Right atrium auricular region (tissue), 2 donors: ENCODE measurements at regions not wholly inside any gene's neighbourhood (a gene's known extent, or its start where the extent isn't known, plus 50 kb on each side); places are given as distances from the start of the nearest gene placed in this dataset.
"Not testable (repeated sequence)": the region's sequence is repeated elsewhere in the genome, so short reads cannot be mapped to it uniquely, and the experiment has no call there.

Experiments
- DNase-seq: peaks from one replicate; pipeline ENCODE4 v3.0.0-alpha.2; 2019; ENCODE audit warnings: low spot score
- H3K27ac ChIP-seq, 2 donors: fragments of 200-600 bp; sonication (generic); 1 replicate in 1 of 2; 2 replicates in 1 of 2; pipeline ENCODE4 v1.5.1; 2016 to 2019
- H3K27me3 ChIP-seq, 2 donors: fragments of 200-600 bp; sonication (generic); one replicate each; pipeline versions ENCODE4 v1.5.1 to v1.6.0; 2017 to 2019
- H3K36me3 ChIP-seq: fragments of 200-600 bp; sonication (generic); one replicate; pipeline ENCODE4 v1.5.1; 2016
- H3K4me1 ChIP-seq, 2 donors: fragments of 200-600 bp; sonication (generic); one replicate each; pipeline versions ENCODE4 v1.5.1 to v1.6.0; 2017 to 2019
- H3K4me3 ChIP-seq, 2 donors: fragments of 200-600 bp; sonication (generic); 1 replicate in 1 of 2; 2 replicates in 1 of 2; pipeline ENCODE4 v1.5.1; 2017 to 2019; ENCODE audit warnings: mild to moderate bottlenecking in 1 of 2, moderate library complexity in 1 of 2
- H3K9me3 ChIP-seq, 2 donors: fragments of 200-600 bp; sonication (generic); one replicate each; pipeline ENCODE4 v1.5.1; 2019
- CTCF ChIP-seq, 2 donors: fragments of 200-600 bp; sonication (generic); IDR thresholded peaks; one replicate each; pipeline ENCODE4 v1.5.1; 2019; ENCODE audit warnings: antibody characterized with exemption in 2 of 2

- Histone ChIP-seq H3K4me3 (no peak overlapping the region), H3K9me3 (no peaks in the 10 kb centered on the region), H3K4me1 (no peaks in the 10 kb centered on the region), H3K27ac (no peak overlapping the region), H3K27me3 (no peaks in the 10 kb centered on the region), H3K36me3 (no peaks in the 10 kb centered on the region)
- no peak for DNase-seq
- TF ChIP-seq CTCF (IDR thresholded peaks at IDR 0.05): no peak
Measured at GRCh38 chr3:20552605-20553275, 366.7 kb upstream of the SGO1 start.

GRCh38 chr3:20547361-20548269 lies 361.6 kb upstream of the SGO1 start:
- DNase-seq, H3K4me1 ChIP-seq, H3K27ac ChIP-seq, H3K27me3 ChIP-seq, H3K4me3 ChIP-seq, H3K9me3 ChIP-seq, H3K36me3 ChIP-seq: not testable (repeated sequence)

GRCh38 chr3:20546636-20547035 lies 360.6 kb upstream of the SGO1 start:
- Histone ChIP-seq H3K9me3 (no peaks in the 10 kb centered on the region), H3K4me3 (no peak overlapping the region), H3K27ac (no peak overlapping the region), H3K27me3 (no peaks in the 10 kb centered on the region), H3K36me3 (no peaks in the 10 kb centered on the region), H3K4me1 (no peaks in the 10 kb centered on the region)
- TF ChIP-seq CTCF (IDR thresholded peaks at IDR 0.05): no peak
- DNase-seq: no peak

GRCh38 chr3:20543535-20544226 lies 357.7 kb upstream of the SGO1 start:
- Histone ChIP-seq H3K36me3 (no peaks in the 10 kb centered on the region), H3K4me1 (no peaks in the 10 kb centered on the region), H3K27ac (no peak overlapping the region), H3K4me3 (no peak overlapping the region), H3K9me3 (no peaks in the 10 kb centered on the region), H3K27me3 (no peaks in the 10 kb centered on the region)
- DNase-seq: no peak
- TF ChIP-seq CTCF (IDR thresholded peaks at IDR 0.05): no peak

GRCh38 chr3:20540066-20540465 lies 354.1 kb upstream of the SGO1 start:
- no peaks in the 10 kb centered on the region for H3K9me3 ChIP-seq
- TF ChIP-seq CTCF (IDR thresholded peaks at IDR 0.05): no peak
- DNase-seq: no peak
- no peak overlapping the region for H3K4me3 ChIP-seq
- no peak overlapping the region for H3K27ac ChIP-seq
- H3K36me3 ChIP-seq: no peaks in the 10 kb centered on the region
- H3K4me1 ChIP-seq: no peaks in the 10 kb centered on the region
- H3K27me3 ChIP-seq: no peaks in the 10 kb centered on the region

GRCh38 chr3:20539666-20540065 lies 353.7 kb upstream of the SGO1 start:
- no peak for DNase-seq
- Histone ChIP-seq H3K9me3 (no peaks in the 10 kb centered on the region), H3K36me3 (no peaks in the 10 kb centered on the region), H3K4me1 (no peaks in the 10 kb centered on the region), H3K4me3 (no peak overlapping the region), H3K27ac (no peak overlapping the region), H3K27me3 (no peaks in the 10 kb centered on the region)
- TF ChIP-seq CTCF (IDR thresholded peaks at IDR 0.05): no peak
